ENCODE measurements at regions not wholly inside any gene's neighbourhood (a gene's known extent, or its start where the extent isn't known, plus 50 kb on each side); places are given as distances from the start of the nearest gene placed in this dataset.
A peak's percentile ranks its signal among the peaks of the same experiment; 100 is the strongest.

- no peak for DNase-seq (ENCODE audit: low spot score)
Measured at GRCh38 chr16:77592021-77592420, 130.3 kb upstream of the NUDT7 start.

GRCh38 chr16:77594057-77594456 is 128.3 kb upstream of the NUDT7 start:
- DNase-seq (ENCODE audit: low spot score): no peak

- DNase-seq (ENCODE audit: low spot score): no peak
Measured at GRCh38 chr16:77594799-77595596, 127.3 kb upstream of the NUDT7 start.

DNA sequence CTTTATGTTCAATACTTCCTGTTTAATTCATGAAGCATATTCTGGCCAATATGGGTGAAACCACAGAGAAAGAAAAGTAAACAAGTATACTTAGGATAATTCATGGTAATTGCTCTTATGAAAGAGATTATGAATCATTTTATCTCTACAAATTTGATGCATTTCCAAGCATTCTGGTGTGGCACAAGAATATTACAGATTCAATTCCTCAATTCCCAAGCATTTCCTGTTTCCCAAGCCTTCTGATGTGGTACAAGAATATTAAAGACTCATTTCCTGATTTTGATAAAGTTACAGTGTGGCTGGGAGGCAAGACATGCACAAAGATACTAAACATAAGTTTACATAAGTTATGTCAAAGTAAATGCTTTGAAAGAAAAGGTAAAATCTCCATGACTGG is 126.1 kb upstream of the NUDT7 start:
- no peak for DNase-seq (ENCODE audit: low spot score)

- peak; percentile 39 for DNase-seq (ENCODE audit: low spot score)
Measured at GRCh38 chr16:77599793-77600415, 122.4 kb upstream of the NUDT7 start.

GRCh38 chr16:77600555-77600954 is 121.8 kb upstream of the NUDT7 start:
- no peak for DNase-seq (ENCODE audit: low spot score)

- DNase-seq (ENCODE audit: low spot score): no peak
Measured at GRCh38 chr16:77603656-77604055, 118.7 kb upstream of the NUDT7 start.

DNA sequence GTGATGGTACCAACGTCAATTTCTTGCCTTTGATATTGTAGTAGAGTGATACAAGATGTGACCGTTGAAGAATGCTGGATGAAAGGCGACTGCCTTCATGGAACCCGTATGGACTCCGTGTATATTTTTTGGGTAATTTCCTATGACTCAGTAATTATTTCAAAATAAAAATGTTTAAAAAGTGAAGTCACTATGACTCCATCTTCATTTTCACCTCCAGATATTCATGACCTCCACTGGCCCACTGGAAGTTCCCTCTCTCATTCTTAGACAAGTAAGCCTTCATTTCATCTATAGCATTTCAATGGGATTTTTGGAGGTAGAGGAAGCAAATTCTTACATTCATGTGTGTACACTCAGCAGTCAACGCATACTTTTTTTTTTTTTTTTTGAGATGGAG is 111.8 kb upstream of the NUDT7 start:
- no peak for DNase-seq (ENCODE audit: low spot score)

- DNase-seq (ENCODE audit: low spot score): no peak
Measured at GRCh38 chr16:77611386-77611785, 110.9 kb upstream of the NUDT7 start.

DNA sequence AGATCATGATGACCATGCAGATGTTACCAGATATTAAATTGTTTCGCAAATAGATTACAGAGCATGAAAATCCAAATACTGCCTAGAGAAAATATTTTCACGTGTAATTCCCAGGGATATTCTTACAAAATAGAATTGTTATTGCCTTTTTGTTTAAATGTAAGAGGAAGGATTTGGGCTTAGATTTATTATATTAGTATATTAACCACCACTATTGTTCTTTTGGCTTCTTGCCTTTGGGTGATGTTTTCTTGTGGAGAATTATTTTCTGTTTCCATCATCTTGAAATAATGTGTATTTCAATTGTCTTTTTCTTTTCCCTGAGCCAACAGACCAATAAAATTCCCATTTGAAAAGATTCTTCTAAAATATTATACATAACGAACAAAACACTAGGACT is 109.7 kb upstream of the NUDT7 start:
- no peak for DNase-seq (ENCODE audit: low spot score)

DNA sequence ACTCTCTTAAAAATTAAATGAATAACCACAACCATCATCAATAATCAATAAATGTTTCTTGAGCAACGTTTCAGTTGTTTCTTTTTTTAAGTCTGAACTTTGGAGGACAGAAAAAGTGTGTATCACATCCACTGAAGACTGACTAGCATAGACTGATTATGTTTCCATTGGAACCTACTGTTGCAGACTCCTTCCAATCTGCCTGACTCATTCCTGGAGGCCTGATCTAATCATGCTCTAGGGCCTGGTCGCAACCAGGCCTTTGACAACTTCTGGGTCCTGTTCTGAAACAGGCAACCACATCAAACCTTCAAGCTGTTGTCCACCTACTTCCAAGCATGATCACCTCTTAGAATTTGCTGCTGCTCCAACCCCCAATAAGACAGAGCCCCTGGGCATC is 109.2 kb upstream of the NUDT7 start:
- DNase-seq (ENCODE audit: low spot score): no peak

- no peak for DNase-seq (ENCODE audit: low spot score)
Measured at GRCh38 chr16:77617553-77617952, 104.8 kb upstream of the NUDT7 start.

- no peak for DNase-seq (ENCODE audit: low spot score)
Measured at GRCh38 chr16:77617996-77618395, 104.3 kb upstream of the NUDT7 start.

DNA sequence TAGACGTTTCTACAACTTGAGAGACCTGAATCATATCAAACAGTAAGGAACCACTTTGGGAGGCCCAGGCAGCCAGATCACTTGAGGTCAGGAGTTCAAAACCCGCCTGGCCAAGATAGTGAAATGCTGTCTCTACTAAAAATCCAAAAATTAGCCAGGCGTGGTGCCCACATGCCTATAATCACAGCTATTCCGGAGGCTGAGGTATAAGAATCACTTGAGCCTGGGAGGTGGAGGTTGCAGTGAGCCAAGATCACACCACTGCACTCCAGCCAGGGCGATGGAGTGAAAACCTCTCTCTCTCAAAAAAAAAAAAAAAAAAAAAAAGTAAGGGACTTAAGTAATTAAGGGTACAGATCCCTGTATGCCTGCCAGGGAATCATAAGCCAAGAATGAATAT is 103.4 kb upstream of the NUDT7 start:
- no peak for DNase-seq (ENCODE audit: low spot score)

GRCh38 chr16:77624085-77624484 is 98.2 kb upstream of the NUDT7 start:
- DNase-seq (ENCODE audit: low spot score): no peak

- DNase-seq (ENCODE audit: low spot score): no peak
Measured at GRCh38 chr16:77636615-77637014, 85.7 kb upstream of the NUDT7 start.

DNA sequence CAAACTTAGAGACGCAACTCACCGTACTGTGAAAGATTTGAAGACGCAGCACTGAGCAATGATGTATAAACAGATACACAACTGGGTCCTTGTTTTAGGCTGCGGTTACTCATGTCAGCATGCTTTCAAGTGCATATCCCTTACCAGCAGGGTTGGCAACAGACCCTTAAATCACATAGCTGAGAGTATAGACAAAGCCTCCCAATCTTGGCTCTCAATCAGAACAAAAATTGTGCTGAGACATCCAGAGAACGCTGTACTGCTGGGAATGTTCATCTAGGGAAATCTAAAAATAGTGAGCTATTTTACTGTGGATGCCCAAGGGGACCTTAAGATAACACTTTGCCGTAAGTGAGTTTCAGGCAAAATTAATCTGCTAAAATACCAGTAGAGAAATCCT is 84.4 kb upstream of the NUDT7 start:
- DNase-seq (ENCODE audit: low spot score): no peak

- no peak for DNase-seq (ENCODE audit: low spot score)
Measured at GRCh38 chr16:77643176-77643575, 79.1 kb upstream of the NUDT7 start.

- DNase-seq (ENCODE audit: low spot score): no peak
Measured at GRCh38 chr16:77645764-77646163, 76.5 kb upstream of the NUDT7 start.

- DNase-seq (ENCODE audit: low spot score): no peak
Measured at GRCh38 chr16:77647726-77648125, 74.6 kb upstream of the NUDT7 start.

DNA sequence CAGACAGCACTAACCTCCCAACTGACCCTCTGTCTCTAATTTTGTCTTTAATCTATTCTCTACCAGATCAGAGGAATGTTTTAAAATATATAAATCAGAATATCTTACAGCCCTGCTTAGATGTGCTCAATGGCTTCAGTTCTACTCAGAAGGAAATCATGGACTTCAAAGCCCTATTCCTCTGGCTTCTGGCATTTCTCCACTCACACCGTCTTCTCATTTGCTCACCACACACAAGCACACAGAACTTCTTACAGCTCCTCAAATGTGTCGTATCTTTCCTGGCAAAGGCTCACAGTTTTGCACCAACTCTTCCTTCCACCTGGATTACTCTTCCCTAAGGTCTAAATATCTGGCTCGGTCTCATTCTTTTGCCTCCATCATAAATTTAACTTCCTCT is 71.6 kb upstream of the NUDT7 start:
- no peak for DNase-seq (ENCODE audit: low spot score)

DNA sequence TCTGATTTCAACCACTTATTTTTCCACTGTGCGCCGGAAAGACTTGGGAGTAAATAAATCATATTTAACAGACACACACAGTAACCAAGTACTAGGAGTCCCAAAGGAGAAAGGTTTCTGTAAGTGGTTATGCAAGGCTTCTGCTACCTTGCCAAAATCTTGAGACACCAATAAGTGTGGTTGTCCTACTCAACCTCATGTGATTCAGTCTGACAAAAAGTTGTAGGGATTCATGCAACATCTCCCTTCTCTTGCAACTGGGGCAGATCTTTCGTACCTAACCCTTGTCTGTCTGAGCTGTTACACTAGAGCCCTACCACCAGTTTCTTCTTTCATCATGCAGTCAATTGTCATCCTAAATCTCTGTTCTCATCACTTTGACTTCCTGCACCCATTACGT is 69.9 kb upstream of the NUDT7 start:
- no peak for DNase-seq (ENCODE audit: low spot score)

- peak; percentile 44 for DNase-seq (ENCODE audit: low spot score)
Measured at GRCh38 chr16:77657016-77657415, 65.3 kb upstream of the NUDT7 start.

DNA sequence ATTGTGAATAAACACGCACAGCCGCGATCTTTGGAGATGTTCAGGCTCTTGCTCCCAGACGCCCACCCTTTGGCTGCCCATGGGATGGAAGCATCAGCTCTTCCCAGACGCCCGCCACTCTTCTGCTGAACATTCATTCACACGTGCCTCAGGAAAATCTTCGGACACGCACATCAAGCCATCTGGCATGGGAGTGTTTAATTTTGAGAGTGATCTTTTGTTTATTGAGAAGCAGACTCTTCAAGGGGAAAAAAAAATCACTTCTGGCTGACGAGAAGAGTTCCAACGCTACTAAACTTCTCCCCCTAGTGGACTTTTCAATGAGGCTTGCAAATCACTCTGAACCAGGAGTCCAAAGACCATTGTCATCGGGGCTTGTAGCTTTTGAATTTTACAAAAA is 62.0 kb upstream of the NUDT7 start:
- DNase-seq (ENCODE audit: low spot score): no peak

Measured in activated CD4-positive, alpha-beta T cell treated with anti-CD3 and anti-CD28 coated beads, Interleukin-2, Interleukin-4, amounts not matched to agents 100 ng/mL and 50 ng/mL, durations not matched to agents 16 hours and 8 hours (primary cell).